ENCODE measurements at regions not wholly inside any gene's neighbourhood (a gene's known extent, or its start where the extent isn't known, plus 50 kb on each side); places are given as distances from the start of the nearest gene placed in this dataset.

GRCh38 chr14:71328183-71328582, 420.9 kb downstream of the PCNX1 start:
- no peak for TF ChIP-seq CTCF (conservative IDR thresholded peaks at IDR 0.05)
- no peak overlapping the region for H3K27ac ChIP-seq

DNA sequence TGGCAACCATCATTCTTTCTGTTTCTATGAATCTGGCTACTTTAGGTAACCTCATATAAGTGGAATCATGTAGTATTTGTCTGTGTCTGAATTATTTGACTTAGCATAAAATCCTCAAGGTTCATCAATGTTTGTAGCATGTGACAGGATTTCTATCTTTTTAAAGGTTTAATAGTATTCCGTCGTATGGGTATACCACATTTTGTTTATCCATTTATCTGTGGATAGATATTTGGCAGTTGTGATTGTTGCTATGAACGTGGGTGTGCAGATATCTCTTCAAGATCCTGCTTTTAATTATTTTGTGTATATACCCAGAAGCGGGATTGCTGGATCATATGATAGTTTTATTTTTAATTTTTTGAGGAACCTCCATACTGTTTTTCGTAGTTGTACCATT, 421.7 kb downstream of the PCNX1 start:
- no peak for TF ChIP-seq CTCF (conservative IDR thresholded peaks at IDR 0.05)

GRCh38 chr14:71331403-71331802, 424.1 kb downstream of the PCNX1 start:
- no peak for TF ChIP-seq CTCF (conservative IDR thresholded peaks at IDR 0.05)
- H3K27ac ChIP-seq, result no peak overlapping the region

More for the DNA sequence above, 421.7 kb downstream of the PCNX1 start:
- no peak overlapping the region for H3K27ac ChIP-seq

- no peak overlapping the region for H3K27ac ChIP-seq
- no peak for TF ChIP-seq CTCF (conservative IDR thresholded peaks at IDR 0.05)
Measured at GRCh38 chr14:71332476-71332875, 425.2 kb downstream of the PCNX1 start.

DNA sequence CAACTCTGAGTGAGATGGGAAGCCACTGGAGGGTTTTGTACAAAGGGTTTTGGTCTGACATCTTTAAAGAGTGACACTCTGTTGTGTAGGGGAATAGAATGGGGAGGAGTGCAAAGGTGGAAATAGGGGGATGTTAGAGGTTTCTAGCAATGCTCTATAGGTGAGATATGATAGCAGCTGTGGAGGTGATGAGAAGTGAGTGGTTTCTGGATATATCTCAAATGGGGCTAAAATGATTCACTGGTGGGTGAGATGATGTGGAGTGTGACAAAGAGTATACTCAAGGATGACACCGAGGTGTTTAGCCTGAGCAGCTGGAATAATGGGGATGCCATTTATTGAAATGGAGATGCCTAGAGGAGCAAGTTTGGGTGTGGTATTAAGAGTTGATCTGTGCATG, 426.4 kb downstream of the PCNX1 start:
- no peak overlapping the region for H3K27ac ChIP-seq
- TF ChIP-seq CTCF (conservative IDR thresholded peaks at IDR 0.05), result no peak

DNA sequence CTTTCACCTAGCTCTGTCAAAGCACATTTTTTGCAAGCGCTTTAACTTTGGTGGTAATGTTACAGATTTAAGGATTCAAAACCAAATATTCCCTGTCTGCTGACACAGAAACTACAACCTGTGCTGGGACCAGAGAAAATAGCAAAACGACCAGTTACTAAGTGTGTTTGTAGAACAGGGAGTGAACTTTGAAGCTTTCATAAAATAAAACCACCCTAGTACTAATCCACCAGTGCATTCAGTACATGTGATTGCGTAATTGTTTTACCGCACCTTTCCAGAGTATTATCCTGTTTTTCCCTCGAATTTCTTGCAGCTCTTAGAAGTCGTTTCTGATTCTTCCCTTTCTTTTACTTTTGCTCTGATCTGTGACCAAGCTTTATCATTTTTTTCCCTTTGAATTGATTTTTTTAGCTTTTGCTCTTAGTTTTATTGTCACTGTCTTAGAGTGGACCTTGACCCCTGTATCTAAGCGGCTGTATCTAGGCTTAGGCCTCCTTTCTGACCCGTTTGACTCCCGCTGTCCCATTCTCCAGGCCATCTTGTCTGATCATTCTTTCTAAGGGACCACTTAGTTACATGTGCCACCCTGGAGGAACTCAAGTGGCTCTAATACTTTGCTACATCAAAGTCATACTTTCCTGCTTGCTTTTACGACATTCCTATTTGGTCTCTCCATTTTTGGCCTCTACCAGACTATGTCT, 429.4 kb downstream of the PCNX1 start:
- H3K27ac ChIP-seq, result no peak overlapping the region
- no peak for TF ChIP-seq CTCF (conservative IDR thresholded peaks at IDR 0.05)

GRCh38 chr14:71338153-71338552, 430.9 kb downstream of the PCNX1 start:
- H3K27ac ChIP-seq, result no peak overlapping the region
- TF ChIP-seq CTCF (conservative IDR thresholded peaks at IDR 0.05), result no peak
